ENCODE measurements at regions not wholly inside any gene's neighbourhood (a gene's known extent, or its start where the extent isn't known, plus 50 kb on each side); places are given as distances from the start of the nearest gene placed in this dataset.

DNA sequence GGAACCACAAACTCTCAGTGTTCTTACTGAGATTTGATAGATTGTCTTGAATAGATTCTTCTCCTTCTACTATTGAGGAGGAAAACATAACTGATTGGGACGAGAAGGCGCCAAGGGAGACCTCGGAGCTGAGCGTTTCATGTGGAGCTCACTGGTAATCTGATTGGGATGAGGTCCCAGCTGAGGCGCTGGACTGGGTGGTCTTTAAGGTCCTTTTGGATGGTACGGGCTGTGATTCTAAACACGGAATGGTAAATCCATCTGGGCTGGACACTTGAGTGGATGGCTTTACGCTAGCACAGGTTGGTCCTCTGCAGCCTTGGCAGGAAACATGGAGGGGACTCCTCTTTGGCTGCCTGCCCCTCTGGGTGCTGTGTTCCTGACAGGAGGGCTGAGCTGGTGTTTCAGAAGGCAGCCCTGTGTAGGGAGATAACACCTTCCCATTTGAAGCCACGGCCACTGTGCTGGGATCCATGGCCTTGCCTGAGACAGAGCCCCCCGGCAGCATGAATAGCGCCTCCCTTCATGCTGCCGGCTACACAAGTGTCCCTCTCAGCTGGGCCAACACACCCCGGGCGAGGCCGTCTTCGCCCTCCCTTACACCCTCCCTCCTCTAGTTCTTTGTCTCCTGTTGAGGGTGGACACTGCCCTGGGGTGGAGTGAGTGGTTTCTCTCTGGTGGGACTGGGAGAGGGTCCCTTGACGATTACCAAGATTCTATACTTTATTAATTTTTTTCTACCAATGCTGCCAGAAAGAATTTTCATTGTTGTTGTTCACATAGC is 203.2 kb upstream of the SHH start:
- TF ChIP-seq SP1 (IDR thresholded peaks at IDR 0.05) (no peak), FOXK2 (IDR thresholded peaks at IDR 0.05) (no peak), BHLHE40 (IDR thresholded peaks at IDR 0.05; ENCODE audit: borderline replicate concordance) (no peak), FOXM1 (IDR thresholded peaks at IDR 0.05; ENCODE audit: borderline replicate concordance) (no peak), SUZ12 (IDR thresholded peaks at IDR 0.05) (no peak), TARDBP (IDR thresholded peaks at IDR 0.05) (no peak), FOXA1 (IDR thresholded peaks at IDR 0.05) (no peak), ELF4 (IDR thresholded peaks at IDR 0.05) (no peak), ARNT (IDR thresholded peaks at IDR 0.05) (no peak), HDGF (IDR thresholded peaks at IDR 0.05; ENCODE audit: borderline replicate concordance) (no peak)
- TF ChIP-seq, protein P1, sequence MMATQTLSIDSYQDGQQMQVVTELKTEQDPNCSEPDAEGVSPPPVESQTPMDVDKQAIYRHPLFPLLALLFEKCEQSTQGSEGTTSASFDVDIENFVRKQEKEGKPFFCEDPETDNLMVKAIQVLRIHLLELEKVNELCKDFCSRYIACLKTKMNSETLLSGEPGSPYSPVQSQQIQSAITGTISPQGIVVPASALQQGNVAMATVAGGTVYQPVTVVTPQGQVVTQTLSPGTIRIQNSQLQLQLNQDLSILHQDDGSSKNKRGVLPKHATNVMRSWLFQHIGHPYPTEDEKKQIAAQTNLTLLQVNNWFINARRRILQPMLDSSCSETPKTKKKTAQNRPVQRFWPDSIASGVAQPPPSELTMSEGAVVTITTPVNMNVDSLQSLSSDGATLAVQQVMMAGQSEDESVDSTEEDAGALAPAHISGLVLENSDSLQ (IDR thresholded peaks at IDR 0.05): no peak
